ENCODE measurements at regions not wholly inside any gene's neighbourhood (a gene's known extent, or its start where the extent isn't known, plus 50 kb on each side); places are given as distances from the start of the nearest gene placed in this dataset.

DNA sequence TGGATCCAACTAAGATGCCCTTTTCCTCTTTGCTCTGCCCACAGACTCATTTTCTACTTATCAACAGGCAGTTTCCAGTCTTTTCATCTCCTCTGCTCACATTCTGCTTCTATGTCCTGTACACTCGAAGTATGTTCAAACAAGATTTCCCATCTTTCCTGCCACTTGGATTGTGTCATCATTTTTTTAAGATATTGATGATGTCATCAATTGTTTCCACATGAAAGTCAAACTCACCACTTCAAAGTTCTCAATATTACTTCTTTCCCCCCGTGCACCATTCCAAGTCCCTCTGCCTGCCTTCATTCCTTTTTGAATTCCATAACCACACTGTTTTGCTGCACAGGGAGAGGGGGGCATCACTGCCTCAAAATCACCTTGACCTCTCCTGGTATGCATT lies 175.0 kb upstream of the RFX3 start:
- H3K4me3 ChIP-seq (ENCODE audit: low read depth, low read length): no peak overlapping the region
- TF ChIP-seq, protein P1, sequence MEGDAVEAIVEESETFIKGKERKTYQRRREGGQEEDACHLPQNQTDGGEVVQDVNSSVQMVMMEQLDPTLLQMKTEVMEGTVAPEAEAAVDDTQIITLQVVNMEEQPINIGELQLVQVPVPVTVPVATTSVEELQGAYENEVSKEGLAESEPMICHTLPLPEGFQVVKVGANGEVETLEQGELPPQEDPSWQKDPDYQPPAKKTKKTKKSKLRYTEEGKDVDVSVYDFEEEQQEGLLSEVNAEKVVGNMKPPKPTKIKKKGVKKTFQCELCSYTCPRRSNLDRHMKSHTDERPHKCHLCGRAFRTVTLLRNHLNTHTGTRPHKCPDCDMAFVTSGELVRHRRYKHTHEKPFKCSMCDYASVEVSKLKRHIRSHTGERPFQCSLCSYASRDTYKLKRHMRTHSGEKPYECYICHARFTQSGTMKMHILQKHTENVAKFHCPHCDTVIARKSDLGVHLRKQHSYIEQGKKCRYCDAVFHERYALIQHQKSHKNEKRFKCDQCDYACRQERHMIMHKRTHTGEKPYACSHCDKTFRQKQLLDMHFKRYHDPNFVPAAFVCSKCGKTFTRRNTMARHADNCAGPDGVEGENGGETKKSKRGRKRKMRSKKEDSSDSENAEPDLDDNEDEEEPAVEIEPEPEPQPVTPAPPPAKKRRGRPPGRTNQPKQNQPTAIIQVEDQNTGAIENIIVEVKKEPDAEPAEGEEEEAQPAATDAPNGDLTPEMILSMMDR (IDR thresholded peaks at IDR 0.05; ENCODE audit: borderline replicate concordance, insufficient read depth, low read depth, low read length): no peak

DNA sequence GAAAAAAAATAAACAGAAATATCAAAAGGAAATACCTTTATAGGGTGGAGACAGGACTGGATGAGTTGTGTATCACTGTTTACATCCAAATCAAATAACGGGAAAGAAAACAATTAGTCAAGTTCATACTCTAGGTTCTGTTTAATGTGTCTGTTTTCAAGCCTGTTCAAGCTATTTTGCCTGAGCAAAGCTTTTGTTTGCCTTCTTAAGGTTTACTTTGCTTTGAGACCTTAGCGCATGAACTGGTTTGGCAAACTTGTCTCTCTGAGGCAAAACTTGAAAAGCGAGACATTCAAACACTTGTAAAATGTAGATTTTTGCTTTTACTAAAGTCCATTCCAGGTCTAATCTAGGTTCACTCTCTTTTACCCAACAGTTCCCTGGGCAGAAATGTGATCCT lies 174.1 kb upstream of the RFX3 start:
- TF ChIP-seq, protein P1 (IDR thresholded peaks at IDR 0.05; ENCODE audit: borderline replicate concordance, insufficient read depth, low read depth, low read length): no peak
- H3K4me3 ChIP-seq (ENCODE audit: low read depth, low read length): no peak overlapping the region

DNA sequence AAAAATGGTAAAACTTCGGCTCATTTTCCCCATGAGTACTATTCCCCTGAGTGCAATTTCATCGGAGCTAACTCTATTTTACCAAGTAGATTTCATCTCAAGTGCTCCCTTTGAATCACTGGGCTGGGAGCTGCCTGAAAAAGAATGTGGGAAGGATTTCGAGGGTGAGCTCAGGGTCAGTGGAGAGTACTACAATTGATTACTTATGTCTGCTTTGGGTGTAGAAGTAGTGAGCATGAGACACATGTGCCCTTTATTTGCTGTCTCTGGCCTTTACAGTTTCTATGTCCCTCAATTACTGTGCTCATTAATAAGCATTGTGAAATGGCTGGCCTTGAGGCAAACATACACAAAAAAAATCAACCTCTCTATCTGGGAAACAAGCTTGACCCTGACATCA lies 172.7 kb upstream of the RFX3 start:
- no peak overlapping the region for H3K4me3 ChIP-seq (ENCODE audit: low read depth, low read length)
- TF ChIP-seq, protein P1 (IDR thresholded peaks at IDR 0.05; ENCODE audit: borderline replicate concordance, insufficient read depth, low read depth, low read length): no peak

DNA sequence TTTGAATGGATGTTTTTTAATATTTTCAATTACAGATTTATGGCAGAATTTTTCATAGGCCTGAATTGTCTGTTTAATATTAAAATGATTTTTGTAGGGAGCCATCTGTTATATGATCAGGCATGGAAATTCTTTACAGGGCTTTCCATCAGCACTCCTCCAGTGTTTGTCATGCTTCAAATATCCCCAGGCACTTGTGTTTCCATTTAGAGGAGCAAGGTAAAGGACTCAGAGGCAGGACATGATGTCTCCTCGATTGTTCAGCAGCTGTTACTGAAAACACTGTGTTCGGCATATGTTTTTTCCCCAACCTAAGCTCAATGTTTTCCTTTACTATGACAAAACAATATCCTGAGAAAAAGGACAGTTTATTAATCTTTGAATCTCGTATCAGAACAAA lies 172.3 kb upstream of the RFX3 start:
- TF ChIP-seq, protein P1 (IDR thresholded peaks at IDR 0.05; ENCODE audit: borderline replicate concordance, insufficient read depth, low read depth, low read length): no peak
- H3K4me3 ChIP-seq (ENCODE audit: low read depth, low read length): no peak overlapping the region

DNA sequence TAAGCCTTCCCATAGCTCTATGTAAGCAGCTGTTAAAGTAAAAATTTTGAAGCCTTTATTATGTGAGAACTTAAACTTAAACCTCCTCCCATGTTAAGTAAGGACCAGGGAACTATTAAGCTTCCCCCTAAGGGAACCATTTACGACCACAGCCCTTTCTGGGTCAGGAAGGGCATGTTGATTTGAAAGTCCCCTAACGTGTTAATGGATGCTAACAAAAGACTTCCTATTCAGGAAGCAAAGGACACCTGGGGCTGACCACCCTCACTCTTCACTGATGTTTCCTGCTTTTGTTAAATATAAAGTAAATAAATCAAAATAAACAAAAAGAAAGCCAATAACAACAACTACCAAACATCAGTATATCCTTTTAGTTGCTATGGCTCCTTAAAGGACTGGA lies 170.6 kb upstream of the RFX3 start:
- TF ChIP-seq, protein P1 (IDR thresholded peaks at IDR 0.05; ENCODE audit: borderline replicate concordance, insufficient read depth, low read depth, low read length): no peak

DNA sequence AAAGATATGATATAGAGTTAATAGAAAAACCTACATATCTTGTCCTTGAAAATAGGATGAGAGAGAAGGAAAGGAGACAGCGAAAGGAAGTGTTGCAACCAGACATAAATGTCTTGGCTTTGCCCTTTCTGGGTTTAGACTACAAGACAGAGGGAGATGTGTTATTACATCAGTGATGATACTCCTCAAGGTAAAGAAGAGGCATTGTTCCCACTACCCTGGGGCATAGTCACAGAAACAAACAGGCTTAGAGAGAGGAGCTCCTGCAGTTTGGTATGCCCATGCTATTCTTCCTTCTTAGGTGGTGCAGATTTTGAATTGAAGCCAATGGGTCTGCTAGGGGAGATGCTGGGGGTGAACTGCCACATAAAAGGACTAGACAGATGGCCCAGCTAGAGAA lies 166.8 kb upstream of the RFX3 start:
- TF ChIP-seq, protein P1 (IDR thresholded peaks at IDR 0.05; ENCODE audit: borderline replicate concordance, insufficient read depth, low read depth, low read length): no peak
- H3K4me3 ChIP-seq (ENCODE audit: low read depth, low read length): no peak overlapping the region

More for the DNA sequence above, 170.6 kb upstream of the RFX3 start:
- no peak overlapping the region for H3K4me3 ChIP-seq (ENCODE audit: low read depth, low read length)

DNA sequence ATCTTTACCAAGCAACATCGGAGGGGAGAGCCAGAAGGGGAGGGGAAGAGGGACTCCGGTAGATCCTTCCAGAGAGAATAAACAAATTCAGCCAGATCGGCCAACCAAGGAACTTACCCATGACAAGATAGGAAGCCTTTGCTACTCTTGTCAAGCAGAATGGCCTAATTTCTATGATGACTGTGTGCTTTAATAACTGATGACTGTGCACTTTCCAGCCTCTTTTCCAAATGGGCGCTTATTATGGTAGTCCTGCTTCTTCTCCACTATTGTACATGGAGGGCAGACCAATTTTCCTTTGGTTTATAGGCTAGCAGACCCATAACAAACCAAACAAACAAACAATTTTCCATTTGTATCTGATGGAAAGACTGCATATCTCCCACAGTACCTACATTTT lies 163.8 kb upstream of the RFX3 start:
- TF ChIP-seq, protein P1 (IDR thresholded peaks at IDR 0.05; ENCODE audit: borderline replicate concordance, insufficient read depth, low read depth, low read length): no peak

More for the DNA sequence above, 163.8 kb upstream of the RFX3 start:
- H3K4me3 ChIP-seq (ENCODE audit: low read depth, low read length): no peak overlapping the region

Data from GM12875 (cell line).